Neural progenitor cell (in vitro differentiated cells): ENCODE measurements at regions not wholly inside any gene's neighbourhood (a gene's known extent, or its start where the extent isn't known, plus 50 kb on each side); places are given as distances from the start of the nearest gene placed in this dataset.

Source experiments
- EZH2phosphoT487 ChIP-seq: fragments of 200-600 bp; sonication (generic); IDR thresholded peaks from 2 replicates; pipeline ENCODE4 v1.6.1; 2017; ENCODE audit warnings: antibody characterized with exemption
- TF ChIP-seq, protein P1 (sequence below): fragments of 200-600 bp; sonication (generic); IDR thresholded peaks from 2 replicates; pipeline ENCODE4 v1.5.1; 2017; ENCODE audit warnings: antibody characterized with exemption, mild to moderate bottlenecking

- TF ChIP-seq, protein P1, sequence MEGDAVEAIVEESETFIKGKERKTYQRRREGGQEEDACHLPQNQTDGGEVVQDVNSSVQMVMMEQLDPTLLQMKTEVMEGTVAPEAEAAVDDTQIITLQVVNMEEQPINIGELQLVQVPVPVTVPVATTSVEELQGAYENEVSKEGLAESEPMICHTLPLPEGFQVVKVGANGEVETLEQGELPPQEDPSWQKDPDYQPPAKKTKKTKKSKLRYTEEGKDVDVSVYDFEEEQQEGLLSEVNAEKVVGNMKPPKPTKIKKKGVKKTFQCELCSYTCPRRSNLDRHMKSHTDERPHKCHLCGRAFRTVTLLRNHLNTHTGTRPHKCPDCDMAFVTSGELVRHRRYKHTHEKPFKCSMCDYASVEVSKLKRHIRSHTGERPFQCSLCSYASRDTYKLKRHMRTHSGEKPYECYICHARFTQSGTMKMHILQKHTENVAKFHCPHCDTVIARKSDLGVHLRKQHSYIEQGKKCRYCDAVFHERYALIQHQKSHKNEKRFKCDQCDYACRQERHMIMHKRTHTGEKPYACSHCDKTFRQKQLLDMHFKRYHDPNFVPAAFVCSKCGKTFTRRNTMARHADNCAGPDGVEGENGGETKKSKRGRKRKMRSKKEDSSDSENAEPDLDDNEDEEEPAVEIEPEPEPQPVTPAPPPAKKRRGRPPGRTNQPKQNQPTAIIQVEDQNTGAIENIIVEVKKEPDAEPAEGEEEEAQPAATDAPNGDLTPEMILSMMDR, result no peak
- TF ChIP-seq EZH2phosphoT487, result no peak
These were observed 533.0 kb downstream of the KCNA4 start for GRCh38 chr11:29483831-29484230.
